OCI-LY1 (cell line): ENCODE measurements at regions not wholly inside any gene's neighbourhood (a gene's known extent, or its start where the extent isn't known, plus 50 kb on each side); places are given as distances from the start of the nearest gene placed in this dataset.

Experiments
- H2AFZ ChIP-seq: fragments of 200-600 bp; sonication (generic), shearing (Covaris generic); 2 replicates; pipeline ENCODE4 v1.6.0; 2014; ENCODE audit warnings: antibody characterized with exemption, mild to moderate bottlenecking, low read length
- H3F3A ChIP-seq: fragments of 200-600 bp; sonication (generic), shearing (Covaris generic); 2 replicates; pipeline ENCODE4 v1.6.0; 2014; ENCODE audit warnings: mild to moderate bottlenecking, antibody characterized with exemption, low read length, moderate library complexity; ENCODE audit not compliant: insufficient read depth
- H3K27ac ChIP-seq: fragments of 200-600 bp; sonication (generic); 2 replicates; pipeline ENCODE4 v1.5.1; 2014; ENCODE audit warnings: low read length, mixed run types, mild to moderate bottlenecking, low read depth; ENCODE audit not compliant: poor library complexity, severe bottlenecking
- H3K27me3 ChIP-seq: fragments of 200-600 bp; sonication (generic); 2 replicates; pipeline ENCODE4 v1.6.0; 2014; ENCODE audit warnings: antibody characterized with exemption, mild to moderate bottlenecking, low read length, moderate library complexity; ENCODE audit not compliant: insufficient read depth
- H3K36me3 ChIP-seq: fragments of 200-600 bp; sonication (generic); 2 replicates; pipeline ENCODE4 v1.6.1; 2014; ENCODE audit warnings: mild to moderate bottlenecking, antibody characterized with exemption, low read length, moderate library complexity, mixed read lengths; ENCODE audit not compliant: insufficient read depth
- H3K4me1 ChIP-seq: fragments of 200-600 bp; sonication (generic); 2 replicates; pipeline ENCODE4 v1.5.1; 2014; ENCODE audit warnings: mild to moderate bottlenecking, low read length, moderate library complexity; ENCODE audit not compliant: insufficient read depth, severe bottlenecking
- H3K4me2 ChIP-seq: fragments of 200-600 bp; sonication (generic), shearing (Covaris generic); 2 replicates; pipeline ENCODE4 v1.6.1; 2014; ENCODE audit warnings: low read length
- H3K4me3 ChIP-seq: fragments of 200-600 bp; sonication (generic); 2 replicates; pipeline ENCODE4 v1.5.1; 2014; ENCODE audit warnings: low read length, low read depth, mild to moderate bottlenecking, mixed read lengths; ENCODE audit not compliant: poor library complexity, severe bottlenecking
- H3K79me2 ChIP-seq: fragments of 200-600 bp; shearing (Covaris generic); 2 replicates; pipeline ENCODE4 v1.6.1; 2016; ENCODE audit warnings: mixed run types, low read length, mixed read lengths; ENCODE audit not compliant: insufficient read depth
- H3K9ac ChIP-seq: fragments of 200-600 bp; sonication (generic), shearing (Covaris generic); 2 replicates; pipeline ENCODE4 v1.6.1; 2014; ENCODE audit warnings: mild to moderate bottlenecking, low read length, mixed read lengths
- H3K9me2 ChIP-seq: fragments of 200-600 bp; sonication (generic), shearing (Covaris generic); 2 replicates; pipeline ENCODE4 v1.6.1; 2014; ENCODE audit warnings: low read depth, mild to moderate bottlenecking, low read length, mixed read lengths
- H3K9me3 ChIP-seq: fragments of 200-600 bp; shearing (Covaris generic); 2 replicates; pipeline ENCODE4 v1.6.1; 2014; ENCODE audit warnings: low read length, mixed read lengths
- H4K20me1 ChIP-seq: fragments of 200-600 bp; sonication (generic), shearing (Covaris generic); 2 replicates; pipeline ENCODE4 v1.6.0; 2016; ENCODE audit warnings: mild to moderate bottlenecking, low read length; ENCODE audit not compliant: insufficient read depth
- EZH2 ChIP-seq: fragments of 200-600 bp; sonication (generic), shearing (Covaris generic); IDR thresholded peaks from 2 replicates; pipeline ENCODE4 v1.8.0; 2017; ENCODE audit warnings: borderline replicate concordance, mixed run types, mild to moderate bottlenecking, antibody characterized with exemption, low read length, moderate library complexity, mixed read lengths
- TF ChIP-seq, protein P1 (sequence below): fragments of 200-600 bp; sonication (generic), shearing (Covaris generic); IDR thresholded peaks from 2 replicates; pipeline ENCODE4 v1.5.1; 2017; ENCODE audit warnings: mild to moderate bottlenecking, antibody characterized with exemption, low read length, moderate library complexity, mixed read lengths

DNA sequence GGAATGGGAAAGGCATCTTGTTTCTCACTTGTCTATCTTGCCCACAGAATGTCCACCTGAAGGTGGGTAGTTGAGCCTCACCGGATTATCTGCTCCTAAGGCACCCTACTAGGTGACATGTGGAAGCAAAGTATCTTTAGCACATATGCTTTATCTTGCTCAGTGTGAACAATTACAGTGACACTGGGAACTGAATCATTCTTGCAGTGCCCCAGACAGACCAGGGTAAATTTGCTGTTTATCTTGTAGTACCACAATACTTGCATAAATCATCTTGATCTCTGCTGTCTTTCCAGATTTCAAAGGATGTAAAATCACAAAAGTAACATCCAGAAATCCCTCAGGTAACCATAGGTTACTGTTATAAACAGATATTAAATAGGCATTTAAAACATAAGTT lies 930.0 kb upstream of the INTU start:
- Histone ChIP-seq H3K36me3 (no peaks in the 10 kb centered on the region), H3K9me2 (no peaks in the 10 kb centered on the region), H3K9ac (no peak overlapping the region), H3K4me2 (no peak overlapping the region), H3K9me3 (no peaks in the 10 kb centered on the region), H3K4me3 (no peak overlapping the region), H3K79me2 (no peaks in the 10 kb centered on the region), H3K27ac (no peak overlapping the region), H2AFZ (no peak overlapping the region), H4K20me1 (no peaks in the 10 kb centered on the region), H3K4me1 (no peaks in the 10 kb centered on the region), H3K27me3 (no peaks in the 10 kb centered on the region), H3F3A (no peaks in the 10 kb centered on the region)
- no peak for TF ChIP-seq EZH2
- TF ChIP-seq, protein P1, sequence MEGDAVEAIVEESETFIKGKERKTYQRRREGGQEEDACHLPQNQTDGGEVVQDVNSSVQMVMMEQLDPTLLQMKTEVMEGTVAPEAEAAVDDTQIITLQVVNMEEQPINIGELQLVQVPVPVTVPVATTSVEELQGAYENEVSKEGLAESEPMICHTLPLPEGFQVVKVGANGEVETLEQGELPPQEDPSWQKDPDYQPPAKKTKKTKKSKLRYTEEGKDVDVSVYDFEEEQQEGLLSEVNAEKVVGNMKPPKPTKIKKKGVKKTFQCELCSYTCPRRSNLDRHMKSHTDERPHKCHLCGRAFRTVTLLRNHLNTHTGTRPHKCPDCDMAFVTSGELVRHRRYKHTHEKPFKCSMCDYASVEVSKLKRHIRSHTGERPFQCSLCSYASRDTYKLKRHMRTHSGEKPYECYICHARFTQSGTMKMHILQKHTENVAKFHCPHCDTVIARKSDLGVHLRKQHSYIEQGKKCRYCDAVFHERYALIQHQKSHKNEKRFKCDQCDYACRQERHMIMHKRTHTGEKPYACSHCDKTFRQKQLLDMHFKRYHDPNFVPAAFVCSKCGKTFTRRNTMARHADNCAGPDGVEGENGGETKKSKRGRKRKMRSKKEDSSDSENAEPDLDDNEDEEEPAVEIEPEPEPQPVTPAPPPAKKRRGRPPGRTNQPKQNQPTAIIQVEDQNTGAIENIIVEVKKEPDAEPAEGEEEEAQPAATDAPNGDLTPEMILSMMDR, result no peak

DNA sequence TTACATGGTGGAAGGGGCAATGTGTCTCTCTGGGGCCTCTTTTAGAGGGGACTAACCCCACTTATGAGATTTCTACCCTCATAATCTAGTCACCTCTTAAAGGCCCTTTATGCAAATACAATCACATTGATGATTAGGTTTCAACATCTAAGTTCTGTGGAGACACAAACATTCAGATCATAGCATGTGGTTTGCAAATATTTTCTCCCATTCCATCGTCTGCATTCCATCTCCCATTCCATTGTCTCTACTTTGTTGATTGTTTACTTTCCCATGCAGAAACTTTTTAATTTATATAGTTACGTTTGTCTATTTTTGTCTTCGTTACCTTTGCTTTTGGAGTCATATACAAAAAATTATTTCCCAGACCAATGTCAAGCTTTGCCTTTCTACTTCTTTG lies 927.5 kb upstream of the INTU start:
- no peak overlapping the region for H3K9ac ChIP-seq
- no peaks in the 10 kb centered on the region for H3K79me2 ChIP-seq
- no peaks in the 10 kb centered on the region for H3K36me3 ChIP-seq
- H3K27me3 ChIP-seq, result no peaks in the 10 kb centered on the region
- no peak for TF ChIP-seq EZH2
- TF ChIP-seq, protein P1, result no peak
- no peaks in the 10 kb centered on the region for H3K9me3 ChIP-seq
- H3K4me3 ChIP-seq, result no peak overlapping the region
- no peaks in the 10 kb centered on the region for H3F3A ChIP-seq
- no peak overlapping the region for H3K4me2 ChIP-seq
- no peaks in the 10 kb centered on the region for H4K20me1 ChIP-seq
- no peak overlapping the region for H3K27ac ChIP-seq
- no peaks in the 10 kb centered on the region for H3K4me1 ChIP-seq
- H2AFZ ChIP-seq, result no peak overlapping the region
- no peaks in the 10 kb centered on the region for H3K9me2 ChIP-seq

DNA sequence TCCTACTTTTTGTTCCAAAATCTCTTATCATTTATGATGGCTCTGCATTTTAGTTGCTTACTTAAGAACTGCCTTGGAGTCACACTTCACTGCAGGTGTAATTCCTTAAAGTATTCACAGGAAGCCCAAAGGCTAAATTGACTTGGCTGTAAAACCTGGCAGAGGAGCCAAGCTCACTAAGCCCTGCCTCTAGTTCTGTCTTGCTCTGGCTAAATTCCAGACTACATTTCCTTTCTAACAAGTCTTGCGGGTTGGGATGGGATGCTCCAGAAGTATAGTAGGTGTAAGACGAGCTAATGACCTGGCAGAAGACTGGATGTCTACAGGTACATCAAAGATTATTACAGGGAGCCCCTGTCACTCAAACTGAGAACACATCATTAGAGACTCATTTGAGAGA lies 924.0 kb upstream of the INTU start:
- TF ChIP-seq EZH2, result no peak
- TF ChIP-seq, protein P1, result no peak

More for the DNA sequence above, 924.0 kb upstream of the INTU start:
- Histone ChIP-seq H3K4me1 (no peaks in the 10 kb centered on the region), H3K4me3 (no peak overlapping the region), H2AFZ (no peak overlapping the region), H3K79me2 (no peaks in the 10 kb centered on the region), H3F3A (no peaks in the 10 kb centered on the region), H3K27ac (no peak overlapping the region), H3K9me3 (no peaks in the 10 kb centered on the region), H3K4me2 (no peak overlapping the region), H3K9me2 (no peaks in the 10 kb centered on the region), H4K20me1 (no peaks in the 10 kb centered on the region), H3K9ac (no peak overlapping the region), H3K36me3 (no peaks in the 10 kb centered on the region), H3K27me3 (no peaks in the 10 kb centered on the region)
